ENCODE measurements at regions not wholly inside any gene's neighbourhood (a gene's known extent, or its start where the extent isn't known, plus 50 kb on each side); places are given as distances from the start of the nearest gene placed in this dataset.

DNA sequence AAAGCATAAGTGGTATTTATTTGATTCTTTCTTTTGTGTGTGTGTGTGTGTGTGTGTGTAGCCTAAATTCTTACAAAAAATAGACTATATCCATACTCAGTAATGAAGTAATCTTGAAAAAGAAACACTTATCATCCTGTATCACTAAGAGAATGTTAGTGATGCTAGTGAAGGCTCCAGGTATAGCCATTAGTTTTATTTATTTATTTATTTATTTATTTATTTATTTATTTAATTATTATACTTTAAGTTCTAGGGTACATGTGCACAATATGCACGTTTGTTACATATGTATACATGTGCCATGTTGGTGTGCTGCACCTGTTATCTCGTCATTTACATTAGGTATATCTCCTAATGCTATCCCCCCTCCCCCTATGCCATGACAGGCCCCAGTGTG lies 436.0 kb downstream of the HTR7 start:
- TF ChIP-seq, protein P1, sequence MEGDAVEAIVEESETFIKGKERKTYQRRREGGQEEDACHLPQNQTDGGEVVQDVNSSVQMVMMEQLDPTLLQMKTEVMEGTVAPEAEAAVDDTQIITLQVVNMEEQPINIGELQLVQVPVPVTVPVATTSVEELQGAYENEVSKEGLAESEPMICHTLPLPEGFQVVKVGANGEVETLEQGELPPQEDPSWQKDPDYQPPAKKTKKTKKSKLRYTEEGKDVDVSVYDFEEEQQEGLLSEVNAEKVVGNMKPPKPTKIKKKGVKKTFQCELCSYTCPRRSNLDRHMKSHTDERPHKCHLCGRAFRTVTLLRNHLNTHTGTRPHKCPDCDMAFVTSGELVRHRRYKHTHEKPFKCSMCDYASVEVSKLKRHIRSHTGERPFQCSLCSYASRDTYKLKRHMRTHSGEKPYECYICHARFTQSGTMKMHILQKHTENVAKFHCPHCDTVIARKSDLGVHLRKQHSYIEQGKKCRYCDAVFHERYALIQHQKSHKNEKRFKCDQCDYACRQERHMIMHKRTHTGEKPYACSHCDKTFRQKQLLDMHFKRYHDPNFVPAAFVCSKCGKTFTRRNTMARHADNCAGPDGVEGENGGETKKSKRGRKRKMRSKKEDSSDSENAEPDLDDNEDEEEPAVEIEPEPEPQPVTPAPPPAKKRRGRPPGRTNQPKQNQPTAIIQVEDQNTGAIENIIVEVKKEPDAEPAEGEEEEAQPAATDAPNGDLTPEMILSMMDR (IDR thresholded peaks at IDR 0.05) = no peak
- no peak for TF ChIP-seq POLR2A (IDR thresholded peaks at IDR 0.05)
